ENCODE measurements at regions not wholly inside any gene's neighbourhood (a gene's known extent, or its start where the extent isn't known, plus 50 kb on each side); places are given as distances from the start of the nearest gene placed in this dataset.

GRCh38 chr2:89848114-89848513, 1156.6 kb downstream of the RPIA start:
- no peak for TF ChIP-seq POLR2A (IDR thresholded peaks at IDR 0.05)
- TF ChIP-seq, protein P1, sequence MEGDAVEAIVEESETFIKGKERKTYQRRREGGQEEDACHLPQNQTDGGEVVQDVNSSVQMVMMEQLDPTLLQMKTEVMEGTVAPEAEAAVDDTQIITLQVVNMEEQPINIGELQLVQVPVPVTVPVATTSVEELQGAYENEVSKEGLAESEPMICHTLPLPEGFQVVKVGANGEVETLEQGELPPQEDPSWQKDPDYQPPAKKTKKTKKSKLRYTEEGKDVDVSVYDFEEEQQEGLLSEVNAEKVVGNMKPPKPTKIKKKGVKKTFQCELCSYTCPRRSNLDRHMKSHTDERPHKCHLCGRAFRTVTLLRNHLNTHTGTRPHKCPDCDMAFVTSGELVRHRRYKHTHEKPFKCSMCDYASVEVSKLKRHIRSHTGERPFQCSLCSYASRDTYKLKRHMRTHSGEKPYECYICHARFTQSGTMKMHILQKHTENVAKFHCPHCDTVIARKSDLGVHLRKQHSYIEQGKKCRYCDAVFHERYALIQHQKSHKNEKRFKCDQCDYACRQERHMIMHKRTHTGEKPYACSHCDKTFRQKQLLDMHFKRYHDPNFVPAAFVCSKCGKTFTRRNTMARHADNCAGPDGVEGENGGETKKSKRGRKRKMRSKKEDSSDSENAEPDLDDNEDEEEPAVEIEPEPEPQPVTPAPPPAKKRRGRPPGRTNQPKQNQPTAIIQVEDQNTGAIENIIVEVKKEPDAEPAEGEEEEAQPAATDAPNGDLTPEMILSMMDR (IDR thresholded peaks at IDR 0.05) = no peak

Measured in body of pancreas (tissue), 4 donors.